Right cardiac atrium (tissue), 5 donors: ENCODE measurements at regions not wholly inside any gene's neighbourhood (a gene's known extent, or its start where the extent isn't known, plus 50 kb on each side); places are given as distances from the start of the nearest gene placed in this dataset.
"Not testable (repeated sequence)": the region's sequence is repeated elsewhere in the genome, so short reads cannot be mapped to it uniquely, and the experiment has no call there.

ENCODE experiments used
- ATAC-seq, 2 donors: fragments of 200-7000 bp; cut with Tn5 transposase; one replicate each; pipeline versions ENCODE4 v1.8.0 to v1.9.1; 2020; ENCODE audit warnings: moderate library complexity in 2 of 2, mild to moderate bottlenecking in 1 of 2
- DNase-seq, 3 donors: peaks; one replicate each; pipeline ENCODE4 v3.0.0-alpha.2; 2020
- H3K27ac ChIP-seq: one replicate; pipeline ENCODE4 v1.5.1; 2013; ENCODE audit warnings: mild to moderate bottlenecking, low read length, control low read depth, moderate library complexity
- H3K27me3 ChIP-seq: one replicate; pipeline ENCODE4 v1.6.1; 2013; ENCODE audit not compliant: control insufficient read depth, insufficient read depth
- H3K4me1 ChIP-seq: one replicate; pipeline ENCODE4 v1.6.1; 2013; ENCODE audit warnings: low read length; ENCODE audit not compliant: control insufficient read depth, insufficient read depth
- H3K4me3 ChIP-seq: one replicate; pipeline ENCODE4 v1.5.1; 2013; ENCODE audit warnings: low read length, control low read depth
- H3K9me3 ChIP-seq: one replicate; pipeline ENCODE4 v1.6.1; 2013; ENCODE audit warnings: low read length; ENCODE audit not compliant: control insufficient read depth
- WGBS: extraction: QIAGEN DNeasy Blood & Tissue Kit; methylation state at CpG from one replicate; pipeline ENCODE4 v1.1.7; 2013; 5-methylcytosine and 5-hydroxymethylcytosine counted together
- intact Hi-C, 4 donors: fragments of 100-400 bp; cut with DNase I; formaldehyde crosslinking; loops; one replicate each; pipeline versions ENCODE4 v1.11.0 to v1.14.0; 2022 to 2023
- donor health status: healthy with polysubstance abuse.
- donor health status: DM: no; HTN: yes; CAD: no.
- donor health status: DM: no; HTN: no; CAD: no.
- donor health status: DM: no; HTN: yes; CAD: no; lungs with severe emphysema.
- donor health status: DM: yes; HTN: yes; CAD: no.

GRCh38 chrX:7638078-7638710, 204.8 kb upstream of the VCX start:
- DNase-seq (no peak), ATAC-seq (no peak)
- Histone ChIP-seq H3K4me3 (no peak overlapping the region), H3K27me3 (no peaks in the 10 kb centered on the region), H3K9me3 (no peaks in the 10 kb centered on the region), H3K27ac (no peak overlapping the region), H3K4me1 (no peaks in the 10 kb centered on the region)
- 82% methylated on average over 7 of the region's 7 CpGs for WGBS
- intact Hi-C loops: no loop called here

GRCh38 chrX:7637066-7637465, 205.9 kb upstream of the VCX start:
- ATAC-seq (no peak), DNase-seq (no peak)
- WGBS: 47% methylated on average over 3 of the region's 3 CpGs
- intact Hi-C loops: no loop called here
- Histone ChIP-seq H3K4me3 (no peak overlapping the region), H3K27ac (no peak overlapping the region), H3K4me1 (no peaks in the 10 kb centered on the region), H3K9me3 (no peaks in the 10 kb centered on the region), H3K27me3 (no peaks in the 10 kb centered on the region)

GRCh38 chrX:7635604-7636003, 207.4 kb upstream of the VCX start:
- Histone ChIP-seq H3K4me1 (no peaks in the 10 kb centered on the region), H3K4me3 (no peak overlapping the region), H3K9me3 (no peaks in the 10 kb centered on the region), H3K27me3 (no peaks in the 10 kb centered on the region), H3K27ac (no peak overlapping the region)
- intact Hi-C loops: no loop called here
- DNase-seq (no peak), ATAC-seq (no peak)
- WGBS: 70% methylated on average over 3 of the region's 3 CpGs

- Histone ChIP-seq H3K27ac (no peak overlapping the region), H3K4me1 (no peaks in the 10 kb centered on the region), H3K9me3 (no peaks in the 10 kb centered on the region), H3K4me3 (no peak overlapping the region), H3K27me3 (no peaks in the 10 kb centered on the region)
- no peak for ATAC-seq
- 61% methylated on average over 3 of the region's 3 CpGs for WGBS
- intact Hi-C loops: no loop called here
- DNase-seq: no peak
These were observed 222.4 kb upstream of the VCX start for GRCh38 chrX:7620560-7620959.

- H3K9me3 ChIP-seq: no peaks in the 10 kb centered on the region
- no peak overlapping the region for H3K4me3 ChIP-seq
- H3K4me1 ChIP-seq: no peaks in the 10 kb centered on the region
- WGBS: 74% methylated on average over 3 of the region's 3 CpGs
- DNase-seq: no peak
- ATAC-seq: no peak
- intact Hi-C loops: no loop called here
- H3K27me3 ChIP-seq: no peaks in the 10 kb centered on the region
- H3K27ac ChIP-seq: no peak overlapping the region
These were observed 225.0 kb upstream of the VCX start for GRCh38 chrX:7617994-7618393.

- Histone ChIP-seq H3K4me1 (no peaks in the 10 kb centered on the region), H3K9me3 (no peaks in the 10 kb centered on the region), H3K27me3 (no peaks in the 10 kb centered on the region), H3K4me3 (no peak overlapping the region), H3K27ac (no peak overlapping the region)
- WGBS: 56% methylated on average over 3 of the region's 3 CpGs
- intact Hi-C loops: no loop called here
- DNase-seq: no peak
- ATAC-seq: no peak
These were observed 228.4 kb upstream of the VCX start for GRCh38 chrX:7614616-7615015.

- ATAC-seq, H3K27ac ChIP-seq, intact Hi-C loops, H3K4me1 ChIP-seq, H3K9me3 ChIP-seq, H3K27me3 ChIP-seq, H3K4me3 ChIP-seq: not testable (repeated sequence)
- WGBS: 98% methylated on average over 22 of the region's 29 CpGs
- DNase-seq: peak in 1 of 3 donors; percentile 23
These were observed 234.3 kb upstream of the VCX start for GRCh38 chrX:7608625-7609024.

GRCh38 chrX:7606039-7606652, 236.8 kb upstream of the VCX start:
- H3K27ac ChIP-seq: no peak overlapping the region
- DNase-seq: no peak
- no peaks in the 10 kb centered on the region for H3K27me3 ChIP-seq
- no peak for ATAC-seq
- no peaks in the 10 kb centered on the region for H3K9me3 ChIP-seq
- intact Hi-C loops: no loop called here
- H3K4me3 ChIP-seq: no peak overlapping the region
- 84% methylated on average over 7 of the region's 7 CpGs for WGBS
- H3K4me1 ChIP-seq: no peaks in the 10 kb centered on the region

GRCh38 chrX:7603387-7603786, 239.6 kb upstream of the VCX start:
- DNase-seq (no peak), ATAC-seq (no peak)
- no peaks in the 10 kb centered on the region for H3K27me3 ChIP-seq
- H3K27ac ChIP-seq: no peak overlapping the region
- no peaks in the 10 kb centered on the region for H3K9me3 ChIP-seq
- no peaks in the 10 kb centered on the region for H3K4me1 ChIP-seq
- intact Hi-C loops: no loop called here
- no peak overlapping the region for H3K4me3 ChIP-seq
- WGBS: 80% methylated on average over 2 of the region's 2 CpGs

GRCh38 chrX:7596822-7597221, 246.1 kb upstream of the VCX start:
- DNase-seq (no peak), ATAC-seq (no peak)
- no peaks in the 10 kb centered on the region for H3K4me1 ChIP-seq
- intact Hi-C loops: no loop called here
- no peaks in the 10 kb centered on the region for H3K27me3 ChIP-seq
- H3K27ac ChIP-seq: no peak overlapping the region
- 47% methylated on average over 2 of the region's 2 CpGs for WGBS
- no peaks in the 10 kb centered on the region for H3K9me3 ChIP-seq
- H3K4me3 ChIP-seq: no peak overlapping the region

GRCh38 chrX:7593370-7593769, 249.6 kb upstream of the VCX start:
- peak in 1 of 3 donors; percentile 35 for DNase-seq
- 91% methylated on average over 28 of the region's 28 CpGs for WGBS
- H3K27ac ChIP-seq, H3K4me3 ChIP-seq, intact Hi-C loops, H3K9me3 ChIP-seq, H3K27me3 ChIP-seq, H3K4me1 ChIP-seq, ATAC-seq: not testable (repeated sequence)

- H3K4me1 ChIP-seq: no peaks in the 10 kb centered on the region
- intact Hi-C loops: no loop called here
- H3K9me3 ChIP-seq: no peaks in the 10 kb centered on the region
- ATAC-seq (no peak), DNase-seq (no peak)
- H3K27me3 ChIP-seq: no peaks in the 10 kb centered on the region
- H3K4me3 ChIP-seq: no peak overlapping the region
- WGBS: 5% methylated on average over 2 of the region's 2 CpGs
- H3K27ac ChIP-seq: no peak overlapping the region
These were observed 256.8 kb upstream of the VCX start for GRCh38 chrX:7586126-7586525.
